Adipocyte (in vitro differentiated cells): ENCODE measurements at regions not wholly inside any gene's neighbourhood (a gene's known extent, or its start where the extent isn't known, plus 50 kb on each side); places are given as distances from the start of the nearest gene placed in this dataset.

Experiments
- DNase-seq: peaks from one replicate; pipeline ENCODE4 v3.0.0-alpha.2; 2015; ENCODE audit warnings: low read depth
- H3K27me3 ChIP-seq: replicated peaks from 2 replicates; pipeline ENCODE4 v1.7.0; 2013; ENCODE audit warnings: mild to moderate bottlenecking, low read length, moderate library complexity; ENCODE audit not compliant: control insufficient read depth, insufficient read depth
- H3K36me3 ChIP-seq: 2 replicates; pipeline ENCODE4 v1.7.0; 2013; ENCODE audit warnings: low read length, mild to moderate bottlenecking, moderate library complexity; ENCODE audit not compliant: control insufficient read depth, insufficient read depth, severe bottlenecking
- H3K4me1 ChIP-seq: 2 replicates; pipeline ENCODE4 v1.7.0; 2013; ENCODE audit warnings: mild to moderate bottlenecking, low read length, moderate library complexity; ENCODE audit not compliant: control insufficient read depth, insufficient read depth
- H3K4me3 ChIP-seq: 2 replicates; pipeline ENCODE4 v1.7.0; 2013; ENCODE audit warnings: mild to moderate bottlenecking, low read length, moderate library complexity
- H3K9ac ChIP-seq: 2 replicates; pipeline ENCODE4 v1.7.0; 2013; ENCODE audit warnings: mild to moderate bottlenecking, low read length, moderate library complexity
- H3K9me3 ChIP-seq: 2 replicates; pipeline ENCODE4 v1.7.0; 2013; ENCODE audit warnings: mild to moderate bottlenecking, low read length, moderate library complexity; ENCODE audit not compliant: control insufficient read depth

GRCh38 chr5:167664222-167664804 lies 627.1 kb upstream of the WWC1 start:
- no peaks in the 10 kb centered on the region for H3K27me3 ChIP-seq
- H3K9ac ChIP-seq: no peak overlapping the region
- H3K4me1 ChIP-seq: peaks cover 7% of the 10 kb centered on the region
- H3K9me3 ChIP-seq: no peaks in the 10 kb centered on the region
- no peak overlapping the region for H3K4me3 ChIP-seq
- H3K36me3 ChIP-seq: no peaks in the 10 kb centered on the region
- DNase-seq: no peak

DNA sequence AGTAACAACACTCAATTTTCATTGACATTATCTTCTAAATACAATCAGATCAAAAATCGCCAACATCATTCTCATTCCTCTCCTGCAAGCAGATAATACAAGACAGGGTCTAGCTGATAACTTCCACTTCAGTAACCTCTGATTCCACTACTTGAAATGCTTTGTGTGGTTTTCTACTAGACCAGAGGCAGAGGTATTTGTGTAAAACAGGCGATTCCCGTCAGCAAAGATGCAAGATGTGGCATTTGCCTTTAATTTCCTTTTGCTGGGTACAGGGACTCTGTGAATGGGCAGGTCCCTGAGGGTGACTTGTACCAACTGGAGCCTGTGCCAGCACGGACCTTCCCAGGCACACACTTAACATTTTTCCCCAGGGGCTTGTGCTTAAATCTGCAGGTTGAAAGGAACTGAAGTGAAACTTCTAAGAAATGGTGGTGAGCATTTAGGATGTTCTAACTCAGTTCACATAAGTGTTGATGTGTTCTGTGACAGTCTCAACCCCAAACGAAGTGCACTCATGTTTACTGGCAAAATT lies 625.5 kb upstream of the WWC1 start:
- DNase-seq: no peak

GRCh38 chr5:167671176-167671575 lies 620.3 kb upstream of the WWC1 start:
- Histone ChIP-seq H3K36me3 (no peaks in the 10 kb centered on the region), H3K4me3 (no peak overlapping the region), H3K4me1 (peaks cover 3% of the 10 kb centered on the region), H3K9me3 (peaks cover 3% of the 10 kb centered on the region), H3K9ac (no peak overlapping the region), H3K27me3 (no peaks in the 10 kb centered on the region)
- DNase-seq: peak; percentile 15

More for the DNA sequence above, 625.5 kb upstream of the WWC1 start:
- Histone ChIP-seq H3K9me3 (no peaks in the 10 kb centered on the region), H3K4me1 (peaks cover 6% of the 10 kb centered on the region), H3K9ac (no peak overlapping the region), H3K4me3 (no peak overlapping the region), H3K36me3 (no peaks in the 10 kb centered on the region), H3K27me3 (no peaks in the 10 kb centered on the region)

DNA sequence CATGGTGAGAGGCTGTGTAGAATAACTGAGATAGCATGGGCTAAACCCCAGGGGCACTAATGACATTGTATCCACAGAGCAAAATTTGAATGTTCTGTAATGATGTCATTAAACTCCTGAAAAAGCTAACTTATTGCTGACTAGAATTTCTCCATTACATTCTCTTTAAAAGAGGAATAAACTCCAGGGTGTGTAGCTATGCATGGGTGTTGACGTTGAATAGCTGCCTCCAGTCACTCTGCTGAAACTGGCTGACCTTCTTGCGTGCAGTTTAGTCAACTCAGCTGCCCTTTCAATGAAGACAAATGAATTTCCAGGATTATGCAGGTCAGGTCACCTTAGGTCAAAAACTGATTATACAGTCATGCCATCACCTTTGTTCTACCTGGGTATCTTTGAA lies 617.5 kb upstream of the WWC1 start:
- DNase-seq: no peak
- no peak overlapping the region for H3K9ac ChIP-seq
- no peaks in the 10 kb centered on the region for H3K36me3 ChIP-seq
- peaks cover 13% of the 10 kb centered on the region for H3K9me3 ChIP-seq
- H3K4me1 ChIP-seq: peaks cover 3% of the 10 kb centered on the region
- no peaks in the 10 kb centered on the region for H3K27me3 ChIP-seq
- no peak overlapping the region for H3K4me3 ChIP-seq

DNA sequence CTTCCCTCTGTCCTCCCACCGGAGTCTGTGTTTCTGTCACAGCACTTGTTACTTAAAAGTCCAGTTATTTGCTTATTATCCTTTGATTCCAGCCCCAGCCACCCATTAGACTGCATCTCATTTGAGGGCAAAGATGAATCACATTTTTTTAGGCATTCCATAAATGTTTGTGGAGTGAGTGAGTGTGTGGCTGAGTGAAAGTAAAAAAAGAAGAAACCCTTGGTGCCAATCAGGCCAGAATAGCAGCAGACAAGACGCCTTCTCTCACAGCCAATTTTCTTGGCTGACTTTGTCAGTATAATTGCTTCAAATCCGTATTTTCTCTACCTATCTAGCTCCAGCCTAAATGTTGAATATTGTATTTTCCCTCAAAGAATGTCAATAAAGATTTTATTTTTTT lies 613.0 kb upstream of the WWC1 start:
- peaks cover 13% of the 10 kb centered on the region for H3K9me3 ChIP-seq
- DNase-seq: no peak
- no peak overlapping the region for H3K9ac ChIP-seq
- no peaks in the 10 kb centered on the region for H3K4me1 ChIP-seq
- no peak overlapping the region for H3K4me3 ChIP-seq
- H3K27me3 ChIP-seq: no peaks in the 10 kb centered on the region
- H3K36me3 ChIP-seq: no peaks in the 10 kb centered on the region

DNA sequence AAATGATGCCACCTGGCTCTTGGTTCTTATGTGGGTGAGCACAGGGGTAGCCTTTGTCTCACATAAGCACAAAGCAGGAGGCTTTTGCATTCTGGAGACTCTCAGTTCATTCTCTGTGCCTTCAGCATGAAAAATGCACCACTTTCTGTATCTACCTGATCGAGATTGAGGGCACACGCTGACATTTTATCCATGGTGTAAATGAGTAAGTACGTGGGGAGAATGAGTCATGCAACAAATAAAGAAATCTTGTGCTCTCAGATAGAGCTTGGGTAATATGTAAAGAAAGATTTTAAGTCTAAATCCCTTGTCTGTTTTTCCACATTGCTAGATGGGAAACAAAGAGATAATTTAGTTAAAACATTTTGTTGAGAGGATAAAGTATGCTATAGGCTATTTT lies 607.2 kb upstream of the WWC1 start:
- no peaks in the 10 kb centered on the region for H3K27me3 ChIP-seq
- H3K4me3 ChIP-seq: no peak overlapping the region
- H3K9me3 ChIP-seq: no peaks in the 10 kb centered on the region
- H3K4me1 ChIP-seq: peaks cover 18% of the 10 kb centered on the region
- H3K36me3 ChIP-seq: no peaks in the 10 kb centered on the region
- no peak overlapping the region for H3K9ac ChIP-seq
- DNase-seq: no peak

- peaks cover 33% of the 10 kb centered on the region for H3K4me1 ChIP-seq
Measured at GRCh38 chr5:167688341-167689130, 602.9 kb upstream of the WWC1 start.

GRCh38 chr5:167694325-167695147 lies 596.9 kb upstream of the WWC1 start:
- no peak overlapping the region for H3K4me3 ChIP-seq
- no peaks in the 10 kb centered on the region for H3K36me3 ChIP-seq
- no peaks in the 10 kb centered on the region for H3K9me3 ChIP-seq
- H3K9ac ChIP-seq: no peak overlapping the region
- DNase-seq: no peak
- H3K4me1 ChIP-seq: peaks cover 22% of the 10 kb centered on the region
- H3K27me3 ChIP-seq: no peaks in the 10 kb centered on the region

More at GRCh38 chr5:167688341-167689130, 602.9 kb upstream of the WWC1 start:
- peak overlapping the region; percentile 45 for H3K9ac ChIP-seq
- H3K36me3 ChIP-seq: no peaks in the 10 kb centered on the region
- H3K27me3 ChIP-seq: no peaks in the 10 kb centered on the region
- peak; percentile 61 for DNase-seq
- H3K4me3 ChIP-seq: no peak overlapping the region
- no peaks in the 10 kb centered on the region for H3K9me3 ChIP-seq

DNA sequence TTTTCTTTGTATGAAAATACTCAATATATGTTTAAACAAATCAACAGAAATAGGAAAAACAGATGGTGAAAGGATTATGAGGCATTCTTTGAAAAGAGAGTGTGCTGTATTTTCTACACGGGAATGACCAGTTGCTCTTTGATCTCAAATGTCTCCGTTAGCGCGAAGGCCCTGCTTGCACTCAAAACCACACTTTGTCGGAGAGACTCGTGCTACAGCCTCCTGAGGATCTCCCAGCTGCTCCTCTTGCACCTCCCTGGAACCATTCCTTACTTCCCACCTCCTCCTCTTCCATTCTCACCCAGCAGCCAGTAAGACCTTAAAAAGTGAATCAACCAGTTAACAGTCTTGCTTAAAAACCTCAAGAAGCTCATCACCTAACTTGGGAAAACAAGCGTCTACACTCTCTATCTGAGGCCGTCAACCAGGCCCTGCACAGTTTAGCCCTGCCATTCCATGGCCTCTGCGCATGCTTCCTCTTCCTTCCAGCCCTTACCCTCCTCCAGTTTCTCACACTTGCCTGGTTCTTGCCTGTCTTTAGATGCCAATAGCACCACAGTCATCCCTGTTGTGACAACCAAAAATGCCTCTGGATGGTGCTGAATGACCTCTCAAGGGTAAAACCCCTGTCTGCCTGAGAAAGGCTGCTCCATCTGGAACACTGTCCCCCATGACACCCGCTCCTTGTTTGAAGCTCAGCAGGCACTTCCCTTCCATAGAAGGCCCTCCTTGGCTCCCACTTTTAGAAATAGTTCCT lies 594.7 kb upstream of the WWC1 start:
- H3K4me1 ChIP-seq: peaks cover 19% of the 10 kb centered on the region
- H3K9ac ChIP-seq: no peak overlapping the region
- no peaks in the 10 kb centered on the region for H3K9me3 ChIP-seq
- DNase-seq: no peak
- no peak overlapping the region for H3K4me3 ChIP-seq
- H3K27me3 ChIP-seq: no peaks in the 10 kb centered on the region
- no peaks in the 10 kb centered on the region for H3K36me3 ChIP-seq

GRCh38 chr5:167699432-167699831 lies 592.0 kb upstream of the WWC1 start:
- Histone ChIP-seq H3K27me3 (no peaks in the 10 kb centered on the region), H3K4me3 (peak overlapping the region; percentile 45), H3K9ac (peak overlapping the region; percentile 74), H3K36me3 (no peaks in the 10 kb centered on the region), H3K4me1 (peaks cover 19% of the 10 kb centered on the region), H3K9me3 (no peaks in the 10 kb centered on the region)
- DNase-seq: peak; percentile 94
